ENCODE measurements at regions not wholly inside any gene's neighbourhood (a gene's known extent, or its start where the extent isn't known, plus 50 kb on each side); places are given as distances from the start of the nearest gene placed in this dataset.

DNA sequence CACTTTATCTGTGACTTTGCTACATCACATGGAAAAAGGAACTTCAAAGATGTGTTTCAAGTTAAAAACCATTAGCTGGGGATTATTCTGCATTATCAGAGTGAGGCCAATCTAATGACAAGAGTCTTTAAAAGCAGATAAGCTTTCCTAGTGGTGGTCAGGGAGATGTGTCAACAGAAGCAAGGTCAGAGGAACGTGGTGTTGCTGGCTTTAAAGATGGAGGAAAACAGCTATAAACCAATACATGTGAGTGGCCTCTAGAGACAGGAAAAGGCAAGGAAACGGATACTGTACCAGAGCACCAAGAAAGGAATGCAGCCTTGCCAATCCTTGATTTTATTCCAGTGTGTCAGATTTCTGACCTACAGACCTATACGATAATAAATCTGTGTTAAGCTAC lies 204.2 kb downstream of the TAF11L14 start:
- no peaks in the 10 kb centered on the region for H3K9me3 ChIP-seq (ENCODE audit: low read depth)
- no peaks in the 10 kb centered on the region for H3K4me1 ChIP-seq (ENCODE audit: insufficient read depth)
- in situ Hi-C loops (cut with MboI), result no loop called here
- TF ChIP-seq EZH2phosphoT487 (IDR thresholded peaks at IDR 0.05; ENCODE audit: insufficient read depth, low read depth) (no peak), EZH2 (IDR thresholded peaks at IDR 0.05; ENCODE audit: insufficient read depth, poor library complexity, severe bottlenecking) (no peak)
- 19 to 32% methylated on average over 3 of the region's 3 CpGs for WGBS, 2 experiments (ENCODE audit: low coverage in 1 of 2, low lambda C conversion rate in 2 of 2, missing lambda C conversion rate in 2 of 2)
- H3K4me3 ChIP-seq, result no peak overlapping the region
- no peak overlapping the region for H3K27ac ChIP-seq
- H3K9me2 ChIP-seq (ENCODE audit: insufficient read depth), result no peaks in the 10 kb centered on the region
- H3K4me2 ChIP-seq (ENCODE audit: unreplicated experiment), result no peak overlapping the region
- no peaks in the 10 kb centered on the region for H3K36me3 ChIP-seq (ENCODE audit: low read depth)
- no peaks in the 10 kb centered on the region for H3K27me3 ChIP-seq (replicated peaks; ENCODE audit: insufficient read depth)
- no peaks in the 10 kb centered on the region for H3F3A ChIP-seq (ENCODE audit: insufficient read depth)
- no peaks in the 10 kb centered on the region for H3K79me2 ChIP-seq (ENCODE audit: insufficient read depth)
- no peak overlapping the region for H2AFZ ChIP-seq
- DNase-seq, result no peak
- no peak overlapping the region for H3K9ac ChIP-seq
- no peaks in the 10 kb centered on the region for H4K20me1 ChIP-seq (ENCODE audit: insufficient read depth)

- H3F3A ChIP-seq (ENCODE audit: insufficient read depth), result no peaks in the 10 kb centered on the region
- no peaks in the 10 kb centered on the region for H3K27me3 ChIP-seq (replicated peaks; ENCODE audit: insufficient read depth)
- no peak overlapping the region for H3K27ac ChIP-seq
- H3K79me2 ChIP-seq (ENCODE audit: insufficient read depth), result no peaks in the 10 kb centered on the region
- no peaks in the 10 kb centered on the region for H4K20me1 ChIP-seq (ENCODE audit: insufficient read depth)
- no peaks in the 10 kb centered on the region for H3K36me3 ChIP-seq (ENCODE audit: low read depth)
- no peak overlapping the region for H3K9ac ChIP-seq
- H3K4me1 ChIP-seq (ENCODE audit: insufficient read depth), result no peaks in the 10 kb centered on the region
- no peak overlapping the region for H3K4me3 ChIP-seq
- H3K9me3 ChIP-seq (ENCODE audit: low read depth), result no peaks in the 10 kb centered on the region
- H3K9me2 ChIP-seq (ENCODE audit: insufficient read depth), result no peaks in the 10 kb centered on the region
- no peak overlapping the region for H2AFZ ChIP-seq
- in situ Hi-C loops (cut with MboI), result no loop called here
- no peak overlapping the region for H3K4me2 ChIP-seq (ENCODE audit: unreplicated experiment)
- TF ChIP-seq EZH2 (IDR thresholded peaks at IDR 0.05; ENCODE audit: insufficient read depth, poor library complexity, severe bottlenecking) (no peak), EZH2phosphoT487 (IDR thresholded peaks at IDR 0.05; ENCODE audit: insufficient read depth, low read depth) (no peak)
- DNase-seq, result no peak
These were observed 205.6 kb downstream of the TAF11L14 start for GRCh38 chr5:17839848-17840247.

GRCh38 chr5:17846496-17846895 lies 212.2 kb downstream of the TAF11L14 start:
- 15 to 21% methylated on average over 2 of the region's 2 CpGs for WGBS, 2 experiments (ENCODE audit: low coverage in 1 of 2, low lambda C conversion rate in 2 of 2, missing lambda C conversion rate in 2 of 2)

DNA sequence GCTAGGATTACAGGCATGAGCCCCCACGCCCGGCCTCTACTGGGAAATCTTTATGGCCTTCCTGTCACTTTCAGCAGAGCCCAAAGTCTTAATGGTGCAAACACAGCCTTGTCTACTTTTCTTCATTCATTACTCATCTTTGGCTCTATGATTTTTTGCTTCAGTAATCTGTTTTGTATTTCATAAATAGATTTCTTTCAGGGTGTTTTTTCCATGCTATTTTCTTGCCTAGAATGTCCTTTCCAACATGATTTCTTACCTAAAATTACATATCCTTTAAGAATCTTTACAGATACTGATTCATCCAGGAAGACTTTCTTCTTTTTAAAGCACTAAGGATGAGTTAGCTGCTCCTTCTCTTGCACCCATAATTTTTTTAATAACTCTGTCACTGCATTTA lies 213.0 kb downstream of the TAF11L14 start:
- Histone ChIP-seq H2AFZ (no peak overlapping the region), H4K20me1 (ENCODE audit: insufficient read depth) (no peaks in the 10 kb centered on the region), H3K27me3 (replicated peaks; ENCODE audit: insufficient read depth) (no peaks in the 10 kb centered on the region), H3K9me2 (ENCODE audit: insufficient read depth) (no peaks in the 10 kb centered on the region), H3K27ac (no peak overlapping the region), H3K4me3 (no peak overlapping the region), H3K36me3 (ENCODE audit: low read depth) (no peaks in the 10 kb centered on the region), H3F3A (ENCODE audit: insufficient read depth) (no peaks in the 10 kb centered on the region), H3K4me1 (ENCODE audit: insufficient read depth) (no peaks in the 10 kb centered on the region), H3K79me2 (ENCODE audit: insufficient read depth) (no peaks in the 10 kb centered on the region), H3K9me3 (ENCODE audit: low read depth) (no peaks in the 10 kb centered on the region), H3K9ac (no peak overlapping the region), H3K4me2 (ENCODE audit: unreplicated experiment) (no peak overlapping the region)
- WGBS, 2 experiments (ENCODE audit: low coverage in 1 of 2, low lambda C conversion rate in 2 of 2, missing lambda C conversion rate in 2 of 2), result 5 to 8% methylated on average over 2 of the region's 2 CpGs
- in situ Hi-C loops (cut with MboI), result no loop called here
- DNase-seq, result no peak
- no peak for TF ChIP-seq EZH2 (IDR thresholded peaks at IDR 0.05; ENCODE audit: insufficient read depth, poor library complexity, severe bottlenecking)

More at GRCh38 chr5:17846496-17846895, 212.2 kb downstream of the TAF11L14 start:
- Histone ChIP-seq H3K27me3 (replicated peaks; ENCODE audit: insufficient read depth) (no peaks in the 10 kb centered on the region), H3K4me1 (ENCODE audit: insufficient read depth) (no peaks in the 10 kb centered on the region), H4K20me1 (ENCODE audit: insufficient read depth) (no peaks in the 10 kb centered on the region), H3K9ac (no peak overlapping the region), H3K9me2 (ENCODE audit: insufficient read depth) (no peaks in the 10 kb centered on the region), H3K79me2 (ENCODE audit: insufficient read depth) (no peaks in the 10 kb centered on the region), H3K36me3 (ENCODE audit: low read depth) (no peaks in the 10 kb centered on the region), H3F3A (ENCODE audit: insufficient read depth) (no peaks in the 10 kb centered on the region), H2AFZ (no peak overlapping the region), H3K9me3 (ENCODE audit: low read depth) (no peaks in the 10 kb centered on the region), H3K4me3 (no peak overlapping the region), H3K4me2 (ENCODE audit: unreplicated experiment) (no peak overlapping the region), H3K27ac (no peak overlapping the region)
- no peak for DNase-seq
- TF ChIP-seq EZH2phosphoT487 (IDR thresholded peaks at IDR 0.05; ENCODE audit: insufficient read depth, low read depth) (no peak), EZH2 (IDR thresholded peaks at IDR 0.05; ENCODE audit: insufficient read depth, poor library complexity, severe bottlenecking) (no peak)
- in situ Hi-C loops (cut with MboI), result no loop called here

DNA sequence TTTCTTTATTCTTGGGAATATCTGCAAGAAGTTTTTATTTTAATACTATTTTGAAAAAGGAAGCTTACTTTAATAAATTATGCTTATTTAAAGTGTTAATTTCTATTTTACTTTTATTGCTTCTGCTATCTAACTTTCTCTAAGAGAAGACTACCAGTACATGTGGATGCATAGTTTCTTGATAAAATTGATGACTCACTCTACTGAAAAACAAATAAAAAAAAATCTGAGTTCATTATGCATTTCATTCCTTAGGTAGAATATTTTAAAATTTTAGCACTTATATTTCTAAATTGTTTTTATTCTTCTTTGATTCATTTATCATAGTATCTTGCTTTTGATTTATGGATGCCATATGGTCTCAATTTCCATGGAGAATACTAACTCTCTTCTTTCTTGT lies 217.9 kb downstream of the TAF11L14 start:
- H3K27me3 ChIP-seq (replicated peaks; ENCODE audit: insufficient read depth), result no peaks in the 10 kb centered on the region
- H3K9me2 ChIP-seq (ENCODE audit: insufficient read depth), result no peaks in the 10 kb centered on the region
- no peak overlapping the region for H3K27ac ChIP-seq
- DNase-seq, result no peak
- in situ Hi-C loops (cut with MboI), result no loop called here
- TF ChIP-seq EZH2 (IDR thresholded peaks at IDR 0.05; ENCODE audit: insufficient read depth, poor library complexity, severe bottlenecking) (no peak), EZH2phosphoT487 (IDR thresholded peaks at IDR 0.05; ENCODE audit: insufficient read depth, low read depth) (no peak)
- H3K9me3 ChIP-seq (ENCODE audit: low read depth), result no peaks in the 10 kb centered on the region
- no peak overlapping the region for H2AFZ ChIP-seq
- no peak overlapping the region for H3K4me3 ChIP-seq
- no peaks in the 10 kb centered on the region for H3K36me3 ChIP-seq (ENCODE audit: low read depth)
- H3K4me2 ChIP-seq (ENCODE audit: unreplicated experiment), result no peak overlapping the region
- no peaks in the 10 kb centered on the region for H4K20me1 ChIP-seq (ENCODE audit: insufficient read depth)
- no peaks in the 10 kb centered on the region for H3K79me2 ChIP-seq (ENCODE audit: insufficient read depth)
- H3F3A ChIP-seq (ENCODE audit: insufficient read depth), result no peaks in the 10 kb centered on the region
- no peaks in the 10 kb centered on the region for H3K4me1 ChIP-seq (ENCODE audit: insufficient read depth)
- no peak overlapping the region for H3K9ac ChIP-seq
